Spleen (tissue), 7 donors: ENCODE measurements at regions not wholly inside any gene's neighbourhood (a gene's known extent, or its start where the extent isn't known, plus 50 kb on each side); places are given as distances from the start of the nearest gene placed in this dataset.

ENCODE experiments used
- CTCF ChIP-seq, 11 experiments: fragments of 200-600 bp in 7 of 11; fragments of 450-650 bp in 4 of 11; sonication (generic) in 4 of 11; IDR thresholded peaks in 8 of 11; conservative IDR thresholded peaks in 3 of 11; 1 replicate in 7 of 11; 2 replicates in 4 of 11; pipeline versions ENCODE4 v1.4.0 to v1.8.0; 2016 to 2021; ENCODE audit warnings: antibody characterized with exemption in 11 of 11, inconsistent platforms in 4 of 11, mild to moderate bottlenecking in 1 of 11
- POLR2A ChIP-seq, 3 donors: fragments of 450-650 bp; IDR thresholded peaks; one replicate each; pipeline ENCODE4 v1.5.1; 2017; ENCODE audit warnings: antibody characterized with exemption in 3 of 3, mild to moderate bottlenecking in 1 of 3
- donor health status: DM: no; HTN: no; CAD: no; lungs with moderate emphysema.
- donor health status: DM: no; HTN: no; CAD: no.
- donor health status: DM: no; HTN: no; CAD: no.

- no peak for TF ChIP-seq CTCF (IDR thresholded peaks at IDR 0.05 in 8 of 11, conservative IDR thresholded peaks at IDR 0.05 in 3 of 11)
- no peak for TF ChIP-seq POLR2A (IDR thresholded peaks at IDR 0.05)
These were observed 1405.7 kb upstream of the ZEB2 start for GRCh38 chr2:145925591-145925990.
